ENCODE measurements at regions not wholly inside any gene's neighbourhood (a gene's known extent, or its start where the extent isn't known, plus 50 kb on each side); places are given as distances from the start of the nearest gene placed in this dataset.

- no peak for TF ChIP-seq RNF2 (IDR thresholded peaks at IDR 0.05; ENCODE audit: borderline replicate concordance, low read depth, low read length, missing control alignments, poor library complexity, severe bottlenecking)
- no peak for TF ChIP-seq POLR2A (IDR thresholded peaks at IDR 0.05; ENCODE audit: control extremely low read depth in 1 of 2, low read depth in 2 of 2, low read length in 2 of 2)
- TF ChIP-seq SRF (IDR thresholded peaks at IDR 0.05; ENCODE audit: low read depth, low read length): no peak
- no peak for TF ChIP-seq POLR2AphosphoS5 (IDR thresholded peaks at IDR 0.05; ENCODE audit: low read depth, low read length)
- no peak for TF ChIP-seq ZNF274 (IDR thresholded peaks at IDR 0.05; ENCODE audit: borderline replicate concordance, extremely low read depth, low read length)
- TF ChIP-seq CBX5 (IDR thresholded peaks at IDR 0.05; ENCODE audit: low read depth, low read length): no peak
- TF ChIP-seq JUN (IDR thresholded peaks at IDR 0.05; ENCODE audit: low read depth, low read length): no peak
- TF ChIP-seq SAP30 (IDR thresholded peaks at IDR 0.05; ENCODE audit: insufficient read depth, insufficient replicate concordance, low read length): no peak
- TF ChIP-seq CTCF (IDR thresholded peaks at IDR 0.05; ENCODE audit: control extremely low read depth in 1 of 3, insufficient read depth in 1 of 3, low read depth in 1 of 3, low read length in 3 of 3): no peak
- TF ChIP-seq YY1 (IDR thresholded peaks at IDR 0.05; ENCODE audit: low read depth, low read length): no peak
- no peak for TF ChIP-seq CHD2 (IDR thresholded peaks at IDR 0.05; ENCODE audit: low read length)
- no peak for TF ChIP-seq TAF1 (IDR thresholded peaks at IDR 0.05; ENCODE audit: low read depth, low read length)
- no peak for TF ChIP-seq EZH2 (IDR thresholded peaks at IDR 0.05; ENCODE audit: low read depth, low read length, severe bottlenecking)
- no peak for TF ChIP-seq CEBPB (IDR thresholded peaks at IDR 0.05; ENCODE audit: low read depth, low read length)
Observed at GRCh38 chr13:76300688-76301087, 585.5 kb downstream of the KCTD12 start.

Data from H1 (cell line).